WTC11 (cell line): ENCODE measurements at regions not wholly inside any gene's neighbourhood (a gene's known extent, or its start where the extent isn't known, plus 50 kb on each side); places are given as distances from the start of the nearest gene placed in this dataset.

ENCODE experiments used
- ATAC-seq: fragments of 200-7000 bp; cut with Tn5 transposase; 2 replicates; pipeline ENCODE4 v1.10.0; 2021; ENCODE audit warnings: mild to moderate bottlenecking, moderate library complexity
- CTCF ChIA-PET: fragments of 300-600 bp; sonication (Branson Sonifier 250); formaldehyde crosslinking; loops from one replicate; lab custom pipeline; 2021; ENCODE audit warnings: antibody characterized with exemption; lab: Charles Lee
- POLR2A ChIA-PET: fragments of 350-600 bp; sonication (Branson Sonifier 250); formaldehyde crosslinking; loops from one replicate; lab custom pipeline; 2021; ENCODE audit warnings: antibody characterized with exemption; lab: Charles Lee
- DNase-seq: peaks from one replicate; pipeline ENCODE4 v3.0.0; 2021; ENCODE audit warnings: low spot score
- H3K27ac Mint-ChIP-seq: 2 replicates; pipeline ENCODE4 v1.8.0; 2021; ENCODE audit warnings: mixed read lengths
- H3K27me3 Mint-ChIP-seq: 2 replicates; pipeline ENCODE4 v1.8.0; 2021; ENCODE audit warnings: low read depth, mild to moderate bottlenecking, moderate library complexity, mixed read lengths
- H3K36me3 Mint-ChIP-seq: 2 replicates; pipeline ENCODE4 v1.8.0; 2021; ENCODE audit warnings: mixed read lengths
- H3K4me1 Mint-ChIP-seq: 2 replicates; pipeline ENCODE4 v1.8.0; 2022; ENCODE audit warnings: mixed read lengths
- H3K4me3 Mint-ChIP-seq: 2 replicates; pipeline ENCODE4 v1.8.0; 2021; ENCODE audit warnings: mild to moderate bottlenecking, moderate library complexity, mixed read lengths
- H3K9me3 Mint-ChIP-seq: 2 replicates; pipeline ENCODE4 v1.8.0; 2021; ENCODE audit warnings: mixed read lengths
- CBFB ChIP-seq: sonication (generic); formaldehyde crosslinking; IDR thresholded peaks from 2 replicates; pipeline ENCODE4 v1.8.1; 2022; ENCODE audit warnings: mild to moderate bottlenecking, low read depth, missing genetic modification reagents
- CREB1 ChIP-seq: sonication (generic); formaldehyde crosslinking; IDR thresholded peaks from 2 replicates; pipeline ENCODE4 v1.8.0; 2023; ENCODE audit warnings: mild to moderate bottlenecking, missing genetic modification reagents
- EMX1 ChIP-seq: fragments of 250-450 bp; sonication (Bioruptor Pico); IDR thresholded peaks from 2 replicates; pipeline ENCODE4 v1.8.0; 2021; ENCODE audit warnings: mild to moderate bottlenecking
- HMGXB4 ChIP-seq: sonication (generic); formaldehyde crosslinking; IDR thresholded peaks from 2 replicates; pipeline ENCODE4 v1.8.1; 2023; ENCODE audit warnings: mild to moderate bottlenecking, moderate library complexity, missing genetic modification reagents
- JAZF1 ChIP-seq: fragments of 250-450 bp; sonication (Bioruptor Pico); IDR thresholded peaks from 2 replicates; pipeline ENCODE4 v1.9.0; 2021; ENCODE audit warnings: moderate library complexity, mild to moderate bottlenecking, inconsistent platforms
- MXD4 ChIP-seq: fragments of 250-450 bp; sonication (Bioruptor Pico); IDR thresholded peaks from 2 replicates; pipeline ENCODE4 v1.8.0; 2021; ENCODE audit warnings: mild to moderate bottlenecking, moderate library complexity, borderline replicate concordance
- MYBL2 ChIP-seq: sonication (generic); formaldehyde crosslinking; IDR thresholded peaks from 2 replicates; pipeline ENCODE4 v1.8.1; 2023; ENCODE audit warnings: mild to moderate bottlenecking, moderate library complexity, missing genetic modification reagents
- NFATC4 ChIP-seq: fragments of 250-450 bp; sonication (Bioruptor Pico); IDR thresholded peaks from 2 replicates; pipeline ENCODE4 v1.9.0; 2021; ENCODE audit warnings: mild to moderate bottlenecking
- NFE2L1 ChIP-seq: sonication (generic); formaldehyde crosslinking; IDR thresholded peaks from 2 replicates; pipeline ENCODE4 v1.8.1; 2023; ENCODE audit warnings: missing genetic modification reagents
- NFYB ChIP-seq: sonication (generic); formaldehyde crosslinking; conservative IDR thresholded peaks from 2 replicates; pipeline ENCODE4 v1.8.0; 2022; ENCODE audit warnings: low read depth, missing genetic modification reagents
- NR2C2 ChIP-seq: sonication (generic); formaldehyde crosslinking; IDR thresholded peaks from 2 replicates; pipeline ENCODE4 v1.8.0; 2022; ENCODE audit warnings: mild to moderate bottlenecking, missing genetic modification reagents
- NR3C1 ChIP-seq: sonication (generic); formaldehyde crosslinking; conservative IDR thresholded peaks from 2 replicates; pipeline ENCODE4 v1.8.1; 2023; ENCODE audit warnings: low read depth, mild to moderate bottlenecking, missing genetic modification reagents
- RELA ChIP-seq: sonication (generic); formaldehyde crosslinking; IDR thresholded peaks from 2 replicates; pipeline ENCODE4 v1.8.1; 2022; ENCODE audit warnings: missing genetic modification reagents, mild to moderate bottlenecking, borderline replicate concordance
- TCF7 ChIP-seq: sonication (generic); formaldehyde crosslinking; IDR thresholded peaks from 2 replicates; pipeline ENCODE4 v1.8.0; 2022; ENCODE audit warnings: mild to moderate bottlenecking, low read depth, missing genetic modification reagents, moderate library complexity
- TEAD4 ChIP-seq: sonication (generic); formaldehyde crosslinking; IDR thresholded peaks from 2 replicates; pipeline ENCODE4 v1.8.0; 2022; ENCODE audit warnings: mild to moderate bottlenecking, missing genetic modification reagents
- ZNF263 ChIP-seq: sonication (generic); formaldehyde crosslinking; IDR thresholded peaks from 2 replicates; pipeline ENCODE4 v1.8.1; 2022; ENCODE audit warnings: low read depth, mild to moderate bottlenecking, moderate library complexity, missing genetic modification reagents
- ZNF317 ChIP-seq: sonication (generic); formaldehyde crosslinking; IDR thresholded peaks from 2 replicates; pipeline ENCODE4 v1.8.1; 2023; ENCODE audit warnings: low read depth, mild to moderate bottlenecking, moderate library complexity, missing genetic modification reagents, borderline replicate concordance
- TF ChIP-seq, protein P1 (sequence below): sonication (generic); formaldehyde crosslinking; IDR thresholded peaks from 2 replicates; pipeline ENCODE4 v1.8.1; 2022; ENCODE audit warnings: missing genetic modification reagents, borderline replicate concordance
- TF ChIP-seq, protein P2 (sequence below): sonication (generic); formaldehyde crosslinking; conservative IDR thresholded peaks from 2 replicates; pipeline ENCODE4 v1.8.1; 2023; ENCODE audit warnings: mild to moderate bottlenecking, low read depth, missing genetic modification reagents, moderate library complexity

- Mint-ChIP-seq H3K9me3 (no peaks in the 10 kb centered on the region), H3K4me3 (no peak overlapping the region), H3K36me3 (no peaks in the 10 kb centered on the region), H3K4me1 (no peaks in the 10 kb centered on the region), H3K27ac (no peak overlapping the region), H3K27me3 (no peaks in the 10 kb centered on the region)
- POLR2A ChIA-PET, result no interaction called here
- CTCF ChIA-PET, result no interaction called here
- TF ChIP-seq NFATC4, result no peak
- TF ChIP-seq JAZF1 (CRISPR knock-in tag), result no peak
- ATAC-seq, result no peak
- no peak for DNase-seq
Measured at GRCh38 chr2:181198183-181198864, 217.9 kb downstream of the UBE2E3 start.

DNA sequence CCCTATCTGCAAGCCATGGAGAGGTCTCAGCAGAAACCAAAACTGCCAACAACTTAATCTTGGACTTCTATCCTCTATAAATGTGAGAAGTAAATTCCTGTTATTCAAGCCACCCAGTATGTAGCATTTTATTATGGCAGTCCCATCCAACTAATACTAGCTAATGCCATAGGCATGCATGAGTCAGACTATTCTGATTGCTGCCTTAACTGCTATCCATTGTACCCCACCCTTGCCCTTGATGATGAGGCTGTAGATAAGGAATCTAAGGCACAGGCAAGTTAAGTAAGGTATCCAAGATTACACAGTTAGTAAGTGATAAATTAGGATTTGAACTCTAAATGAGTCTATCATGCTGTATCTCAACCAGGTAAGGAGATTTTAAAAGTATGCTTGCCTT is 223.0 kb downstream of the UBE2E3 start:
- Mint-ChIP-seq H3K36me3 (peaks cover 26% of the 10 kb centered on the region), H3K9me3 (peaks cover 37% of the 10 kb centered on the region), H3K27ac (no peak overlapping the region), H3K4me1 (no peaks in the 10 kb centered on the region), H3K4me3 (no peak overlapping the region)
- no peak for ATAC-seq
- CTCF ChIA-PET, result no interaction called here
- POLR2A ChIA-PET, result no interaction called here
- TF ChIP-seq EMX1 (CRISPR knock-in tag), result no peak
- no peak for TF ChIP-seq TEAD4 (CRISPR knock-in tag)
- TF ChIP-seq, protein P1, sequence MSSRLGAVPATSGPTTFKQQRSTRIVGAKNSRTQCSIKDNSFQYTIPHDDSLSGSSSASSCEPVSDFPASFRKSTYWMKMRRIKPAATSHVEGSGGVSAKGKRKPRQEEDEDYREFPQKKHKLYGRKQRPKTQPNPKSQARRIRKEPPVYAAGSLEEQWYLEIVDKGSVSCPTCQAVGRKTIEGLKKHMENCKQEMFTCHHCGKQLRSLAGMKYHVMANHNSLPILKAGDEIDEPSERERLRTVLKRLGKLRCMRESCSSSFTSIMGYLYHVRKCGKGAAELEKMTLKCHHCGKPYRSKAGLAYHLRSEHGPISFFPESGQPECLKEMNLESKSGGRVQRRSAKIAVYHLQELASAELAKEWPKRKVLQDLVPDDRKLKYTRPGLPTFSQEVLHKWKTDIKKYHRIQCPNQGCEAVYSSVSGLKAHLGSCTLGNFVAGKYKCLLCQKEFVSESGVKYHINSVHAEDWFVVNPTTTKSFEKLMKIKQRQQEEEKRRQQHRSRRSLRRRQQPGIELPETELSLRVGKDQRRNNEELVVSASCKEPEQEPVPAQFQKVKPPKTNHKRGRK (CRISPR knock-in tag), result no peak
- TF ChIP-seq, protein P2, sequence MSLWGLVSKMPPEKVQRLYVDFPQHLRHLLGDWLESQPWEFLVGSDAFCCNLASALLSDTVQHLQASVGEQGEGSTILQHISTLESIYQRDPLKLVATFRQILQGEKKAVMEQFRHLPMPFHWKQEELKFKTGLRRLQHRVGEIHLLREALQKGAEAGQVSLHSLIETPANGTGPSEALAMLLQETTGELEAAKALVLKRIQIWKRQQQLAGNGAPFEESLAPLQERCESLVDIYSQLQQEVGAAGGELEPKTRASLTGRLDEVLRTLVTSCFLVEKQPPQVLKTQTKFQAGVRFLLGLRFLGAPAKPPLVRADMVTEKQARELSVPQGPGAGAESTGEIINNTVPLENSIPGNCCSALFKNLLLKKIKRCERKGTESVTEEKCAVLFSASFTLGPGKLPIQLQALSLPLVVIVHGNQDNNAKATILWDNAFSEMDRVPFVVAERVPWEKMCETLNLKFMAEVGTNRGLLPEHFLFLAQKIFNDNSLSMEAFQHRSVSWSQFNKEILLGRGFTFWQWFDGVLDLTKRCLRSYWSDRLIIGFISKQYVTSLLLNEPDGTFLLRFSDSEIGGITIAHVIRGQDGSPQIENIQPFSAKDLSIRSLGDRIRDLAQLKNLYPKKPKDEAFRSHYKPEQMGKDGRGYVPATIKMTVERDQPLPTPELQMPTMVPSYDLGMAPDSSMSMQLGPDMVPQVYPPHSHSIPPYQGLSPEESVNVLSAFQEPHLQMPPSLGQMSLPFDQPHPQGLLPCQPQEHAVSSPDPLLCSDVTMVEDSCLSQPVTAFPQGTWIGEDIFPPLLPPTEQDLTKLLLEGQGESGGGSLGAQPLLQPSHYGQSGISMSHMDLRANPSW (CRISPR knock-in tag), result no peak
- TF ChIP-seq JAZF1 (CRISPR knock-in tag), result no peak
- no peak for TF ChIP-seq RELA
- no peak for TF ChIP-seq NFE2L1 (CRISPR knock-in tag)
- no peak for TF ChIP-seq NR2C2 (CRISPR knock-in tag)
- no peak for TF ChIP-seq HMGXB4 (CRISPR knock-in tag)
- TF ChIP-seq, all 79 proteins: peak for 0
- no peak for DNase-seq
- no peaks in the 10 kb centered on the region for H3K27me3 Mint-ChIP-seq

DNA sequence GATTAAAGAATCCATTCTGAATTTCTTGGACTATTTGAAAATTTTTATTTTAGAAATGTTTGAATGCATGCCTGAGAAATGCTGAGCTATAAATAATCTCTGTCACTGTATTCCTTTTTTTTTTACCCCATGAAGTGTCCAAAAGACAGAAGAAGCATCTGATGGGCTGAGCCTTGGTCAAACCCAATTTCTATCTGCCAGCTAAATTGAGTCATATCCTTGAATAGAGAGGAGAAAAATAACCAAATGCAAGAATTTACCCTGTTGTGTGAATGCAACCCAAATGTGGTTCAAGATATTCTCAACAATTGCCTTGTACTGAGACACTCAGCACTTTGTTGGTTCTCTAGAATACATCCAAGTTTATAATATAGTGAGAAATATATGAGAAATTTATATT is 223.5 kb downstream of the UBE2E3 start:
- no peak for TF ChIP-seq CBFB (CRISPR knock-in tag)
- no peak for TF ChIP-seq TCF7 (CRISPR knock-in tag)
- TF ChIP-seq NR3C1 (CRISPR knock-in tag), result no peak
- no peak for TF ChIP-seq NFYB
- TF ChIP-seq, protein P2 (CRISPR knock-in tag), result no peak
- no peak for TF ChIP-seq CREB1
- TF ChIP-seq ZNF317 (CRISPR knock-in tag), result no peak
- TF ChIP-seq MXD4 (CRISPR knock-in tag), result no peak
- no peak for TF ChIP-seq MYBL2
- TF ChIP-seq ZNF263 (CRISPR knock-in tag), result no peak
- ATAC-seq, result no peak
- Mint-ChIP-seq H3K9me3 (peaks cover 42% of the 10 kb centered on the region), H3K36me3 (peaks cover 27% of the 10 kb centered on the region), H3K4me1 (no peaks in the 10 kb centered on the region), H3K27me3 (no peaks in the 10 kb centered on the region), H3K27ac (no peak overlapping the region), H3K4me3 (no peak overlapping the region)
- ChIA-PET POLR2A (no interaction called here), CTCF (no interaction called here)
- no peak for DNase-seq
